ENCODE measurements at regions not wholly inside any gene's neighbourhood (a gene's known extent, or its start where the extent isn't known, plus 50 kb on each side); places are given as distances from the start of the nearest gene placed in this dataset.
"Not testable (repeated sequence)": the region's sequence is repeated elsewhere in the genome, so short reads cannot be mapped to it uniquely, and the experiment has no call there.

DNA sequence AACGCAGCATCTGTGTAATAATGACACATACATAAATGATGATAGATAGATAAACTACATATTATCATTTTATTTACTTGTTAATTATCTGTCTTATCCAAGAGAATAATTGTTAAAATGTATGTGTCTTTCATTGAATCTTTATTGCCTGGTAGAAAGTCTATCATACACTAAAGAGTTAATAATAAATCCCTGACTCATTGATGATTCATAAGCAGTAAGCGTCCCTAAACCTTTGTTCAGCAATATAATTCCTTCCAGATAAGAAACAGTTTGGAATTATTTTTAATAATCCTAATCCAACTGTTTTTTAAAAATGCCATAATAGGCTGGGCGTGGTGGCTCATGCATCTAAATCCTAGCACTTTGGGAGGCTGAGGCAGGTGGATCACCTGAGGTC is 655.6 kb upstream of the CNTN5 start:
- DNase-seq: no peak
- H3K36me3 ChIP-seq: no peaks in the 10 kb centered on the region
- TF ChIP-seq, protein P1, sequence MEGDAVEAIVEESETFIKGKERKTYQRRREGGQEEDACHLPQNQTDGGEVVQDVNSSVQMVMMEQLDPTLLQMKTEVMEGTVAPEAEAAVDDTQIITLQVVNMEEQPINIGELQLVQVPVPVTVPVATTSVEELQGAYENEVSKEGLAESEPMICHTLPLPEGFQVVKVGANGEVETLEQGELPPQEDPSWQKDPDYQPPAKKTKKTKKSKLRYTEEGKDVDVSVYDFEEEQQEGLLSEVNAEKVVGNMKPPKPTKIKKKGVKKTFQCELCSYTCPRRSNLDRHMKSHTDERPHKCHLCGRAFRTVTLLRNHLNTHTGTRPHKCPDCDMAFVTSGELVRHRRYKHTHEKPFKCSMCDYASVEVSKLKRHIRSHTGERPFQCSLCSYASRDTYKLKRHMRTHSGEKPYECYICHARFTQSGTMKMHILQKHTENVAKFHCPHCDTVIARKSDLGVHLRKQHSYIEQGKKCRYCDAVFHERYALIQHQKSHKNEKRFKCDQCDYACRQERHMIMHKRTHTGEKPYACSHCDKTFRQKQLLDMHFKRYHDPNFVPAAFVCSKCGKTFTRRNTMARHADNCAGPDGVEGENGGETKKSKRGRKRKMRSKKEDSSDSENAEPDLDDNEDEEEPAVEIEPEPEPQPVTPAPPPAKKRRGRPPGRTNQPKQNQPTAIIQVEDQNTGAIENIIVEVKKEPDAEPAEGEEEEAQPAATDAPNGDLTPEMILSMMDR (IDR thresholded peaks at IDR 0.05): no peak
- TF ChIP-seq POLR2A (IDR thresholded peaks at IDR 0.05): no peak

DNA sequence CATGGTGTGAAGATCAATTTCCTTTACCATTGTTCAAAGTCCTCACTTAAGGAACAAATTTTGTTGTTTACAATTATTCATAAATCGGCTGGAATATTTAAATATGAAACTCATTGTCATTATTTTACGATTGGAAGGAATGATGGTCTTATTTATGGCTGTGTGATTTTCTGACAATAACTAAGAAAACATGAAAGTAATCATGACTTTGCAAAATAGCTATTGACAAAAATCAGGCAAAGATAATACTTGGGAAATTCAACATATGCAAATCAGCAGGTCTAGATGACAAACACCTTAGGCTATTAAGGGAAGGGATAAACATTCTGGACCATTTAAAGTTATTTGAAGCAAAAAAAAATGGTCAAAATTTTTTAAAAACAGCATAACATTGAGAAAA is 654.8 kb upstream of the CNTN5 start:
- no peak overlapping the region for H3K4me3 ChIP-seq
- no peaks in the 10 kb centered on the region for H3K36me3 ChIP-seq
- H3K4me1 ChIP-seq: no peaks in the 10 kb centered on the region
- no peaks in the 10 kb centered on the region for H3K27me3 ChIP-seq
- DNase-seq: no peak
- TF ChIP-seq, protein P1 (IDR thresholded peaks at IDR 0.05): no peak
- no peak for TF ChIP-seq POLR2A (IDR thresholded peaks at IDR 0.05)
- H3K27ac ChIP-seq: no peak overlapping the region
- H3K9me3 ChIP-seq: no peaks in the 10 kb centered on the region

More for the DNA sequence above, 655.6 kb upstream of the CNTN5 start:
- Histone ChIP-seq H3K4me3 (no peak overlapping the region), H3K27me3 (no peaks in the 10 kb centered on the region), H3K9me3 (no peaks in the 10 kb centered on the region), H3K27ac (no peak overlapping the region), H3K4me1 (no peaks in the 10 kb centered on the region)

DNA sequence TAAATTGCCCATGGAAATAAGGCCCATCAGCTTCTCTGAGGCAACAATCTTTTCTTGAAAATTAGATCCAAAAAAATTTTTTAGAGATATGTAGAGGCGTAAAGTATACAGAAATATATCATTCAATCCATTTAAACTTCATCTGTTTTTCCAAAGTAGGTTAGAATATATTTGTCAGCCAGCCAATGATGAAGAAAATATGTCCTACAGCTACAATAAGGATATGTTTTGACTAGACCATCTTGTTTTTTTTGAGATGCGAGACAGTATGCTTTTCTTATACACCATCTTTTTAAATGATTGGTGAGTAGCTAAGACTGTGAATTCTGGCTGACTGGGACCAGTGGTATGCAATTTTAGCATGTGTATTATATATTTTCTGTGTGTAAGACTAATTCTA is 630.4 kb upstream of the CNTN5 start:
- Histone ChIP-seq H3K36me3 (no peaks in the 10 kb centered on the region), H3K4me3 (no peak overlapping the region), H3K9me3 (no peaks in the 10 kb centered on the region), H3K27ac (no peak overlapping the region), H3K4me1 (no peaks in the 10 kb centered on the region), H3K27me3 (no peaks in the 10 kb centered on the region)
- no peak for DNase-seq
- TF ChIP-seq POLR2A (IDR thresholded peaks at IDR 0.05): no peak
- TF ChIP-seq, protein P1 (IDR thresholded peaks at IDR 0.05): no peak

GRCh38 chr11:98394500-98394899 is 626.2 kb upstream of the CNTN5 start:
- H3K36me3 ChIP-seq, H3K4me1 ChIP-seq, H3K4me3 ChIP-seq, H3K27ac ChIP-seq, H3K9me3 ChIP-seq, H3K27me3 ChIP-seq, DNase-seq: not testable (repeated sequence)

- no peaks in the 10 kb centered on the region for H3K9me3 ChIP-seq
- DNase-seq: no peak
- H3K27me3 ChIP-seq: no peaks in the 10 kb centered on the region
- no peaks in the 10 kb centered on the region for H3K36me3 ChIP-seq
- H3K4me1 ChIP-seq: no peaks in the 10 kb centered on the region
- TF ChIP-seq POLR2A (IDR thresholded peaks at IDR 0.05): no peak
- TF ChIP-seq, protein P1 (IDR thresholded peaks at IDR 0.05): no peak
- H3K27ac ChIP-seq: no peak overlapping the region
- H3K4me3 ChIP-seq: no peak overlapping the region
Observed at GRCh38 chr11:98398508-98398907, 622.2 kb upstream of the CNTN5 start.

- no peaks in the 10 kb centered on the region for H3K27me3 ChIP-seq
- DNase-seq: no peak
Observed at GRCh38 chr11:98409069-98409468, 611.7 kb upstream of the CNTN5 start.

More at GRCh38 chr11:98409069-98409468, 611.7 kb upstream of the CNTN5 start:
- Histone ChIP-seq H3K4me1 (no peaks in the 10 kb centered on the region), H3K9me3 (no peaks in the 10 kb centered on the region), H3K4me3 (no peak overlapping the region), H3K36me3 (no peaks in the 10 kb centered on the region), H3K27ac (no peak overlapping the region)
- TF ChIP-seq POLR2A (IDR thresholded peaks at IDR 0.05): no peak
- TF ChIP-seq, protein P1 (IDR thresholded peaks at IDR 0.05): no peak

Data from Peyer's patch (tissue), 4 donors.